ENCODE measurements at regions not wholly inside any gene's neighbourhood (a gene's known extent, or its start where the extent isn't known, plus 50 kb on each side); places are given as distances from the start of the nearest gene placed in this dataset.

- TF ChIP-seq CTCF (conservative IDR thresholded peaks at IDR 0.05; ENCODE audit: low read depth, low read length): no peak
- no peak for TF ChIP-seq EZH2 (IDR thresholded peaks at IDR 0.05; ENCODE audit: borderline replicate concordance, low read depth, low read length, poor library complexity, severe bottlenecking)
Measured at GRCh38 chr11:98277251-98277912, 743.4 kb upstream of the CNTN5 start.

Measured in A673 (cell line).